OCI-LY3 (cell line): ENCODE measurements at regions not wholly inside any gene's neighbourhood (a gene's known extent, or its start where the extent isn't known, plus 50 kb on each side); places are given as distances from the start of the nearest gene placed in this dataset.

Experiments
- H2AFZ ChIP-seq: fragments of 200-600, 300-600 bp; shearing (Covaris generic); 2 replicates; pipeline ENCODE4 v1.6.0; 2014; ENCODE audit warnings: antibody characterized with exemption, low read depth, low read length
- H3K27ac ChIP-seq: fragments of 200-600, 300-600 bp; sonication (generic); 2 replicates; pipeline ENCODE4 v1.5.1; 2014; ENCODE audit warnings: mild to moderate bottlenecking, low read length, moderate library complexity, mixed read lengths
- H3K27me3 ChIP-seq: fragments of 200-600, 300-600 bp; sonication (generic); 2 replicates; pipeline ENCODE4 v1.6.1; 2014; ENCODE audit warnings: low read depth, low read length, mixed read lengths
- H3K36me3 ChIP-seq: fragments of 200-600, 300-600 bp; sonication (generic); replicated peaks from 2 replicates; pipeline ENCODE3; 2014; ENCODE audit warnings: low read depth, low read length, mixed read lengths
- H3K4me1 ChIP-seq: fragments of 300-600, 200-600 bp; sonication (generic); 2 replicates; pipeline ENCODE4 v1.6.1; 2014; ENCODE audit warnings: low read length, mixed read lengths
- H3K4me2 ChIP-seq: fragments of 200-600, 300-600 bp; sonication (generic); 2 replicates; pipeline ENCODE4 v1.6.1; 2014; ENCODE audit warnings: low read length, mixed read lengths
- H3K4me3 ChIP-seq: fragments of 300-600, 200-600 bp; sonication (generic); 2 replicates; pipeline ENCODE4 v1.5.1; 2014; ENCODE audit warnings: antibody characterized with exemption, mild to moderate bottlenecking, low read length, moderate library complexity
- H3K79me2 ChIP-seq: fragments of 300-600, 200-600 bp; shearing (Covaris generic); 2 replicates; pipeline ENCODE4 v1.6.1; 2014; ENCODE audit warnings: mild to moderate bottlenecking, low read length, mixed read lengths
- H3K9ac ChIP-seq: fragments of 300-600, 200-600 bp; shearing (Covaris generic); 2 replicates; pipeline ENCODE4 v1.6.0; 2014; ENCODE audit warnings: mild to moderate bottlenecking, low read length, moderate library complexity
- H3K9me3 ChIP-seq: fragments of 200-600, 300-600 bp; shearing (Covaris generic); 2 replicates; pipeline ENCODE4 v1.6.1; 2014; ENCODE audit warnings: low read length, mixed read lengths; ENCODE audit not compliant: insufficient read depth
- H4K20me1 ChIP-seq: fragments of 200-600, 300-600 bp; sonication (generic); 2 replicates; pipeline ENCODE4 v1.6.1; 2016; ENCODE audit warnings: low read length, mixed read lengths; ENCODE audit not compliant: insufficient read depth
- EZH2phosphoT487 ChIP-seq: fragments of 200-600 bp; shearing (Covaris generic); IDR thresholded peaks from 2 replicates; pipeline ENCODE4 v1.6.1; 2018; ENCODE audit warnings: antibody characterized with exemption, mixed run types, low read depth
- TF ChIP-seq, protein P1 (sequence below): fragments of 200-600, 300-600 bp; sonication (generic); IDR thresholded peaks from 2 replicates; pipeline ENCODE4 v1.5.1; 2014; ENCODE audit warnings: antibody characterized with exemption, low read length, low read depth

DNA sequence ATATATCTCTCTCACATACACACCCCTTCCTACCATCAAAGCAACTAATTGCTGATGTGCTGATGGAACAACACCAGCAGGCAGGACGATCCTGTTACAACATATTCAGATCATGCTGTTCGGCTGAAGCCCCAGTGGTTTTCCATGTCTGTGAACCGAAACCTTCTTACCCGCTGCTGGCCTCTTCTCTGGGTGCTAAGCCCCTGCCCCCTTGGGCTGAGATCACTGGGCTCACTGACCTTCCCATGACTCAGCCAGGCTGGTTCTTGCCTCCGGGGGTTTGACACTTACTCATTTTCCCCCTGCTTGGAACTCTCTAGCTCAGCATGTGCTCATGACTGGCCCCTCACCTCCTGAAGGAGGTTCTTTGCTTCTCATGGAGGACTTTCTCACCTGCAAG, 122.0 kb upstream of the RGMA start:
- Histone ChIP-seq H3K27ac (no peak overlapping the region), H3K9ac (no peak overlapping the region), H3K4me3 (no peak overlapping the region), H3K79me2 (no peaks in the 10 kb centered on the region), H3K9me3 (no peaks in the 10 kb centered on the region), H3K4me2 (no peak overlapping the region), H4K20me1 (no peaks in the 10 kb centered on the region), H2AFZ (no peak overlapping the region), H3K36me3 (no peaks in the 10 kb centered on the region), H3K4me1 (no peaks in the 10 kb centered on the region), H3K27me3 (peaks cover 10% of the 10 kb centered on the region; the same call in 1 of the 2 replicates)
- TF ChIP-seq, protein P1, sequence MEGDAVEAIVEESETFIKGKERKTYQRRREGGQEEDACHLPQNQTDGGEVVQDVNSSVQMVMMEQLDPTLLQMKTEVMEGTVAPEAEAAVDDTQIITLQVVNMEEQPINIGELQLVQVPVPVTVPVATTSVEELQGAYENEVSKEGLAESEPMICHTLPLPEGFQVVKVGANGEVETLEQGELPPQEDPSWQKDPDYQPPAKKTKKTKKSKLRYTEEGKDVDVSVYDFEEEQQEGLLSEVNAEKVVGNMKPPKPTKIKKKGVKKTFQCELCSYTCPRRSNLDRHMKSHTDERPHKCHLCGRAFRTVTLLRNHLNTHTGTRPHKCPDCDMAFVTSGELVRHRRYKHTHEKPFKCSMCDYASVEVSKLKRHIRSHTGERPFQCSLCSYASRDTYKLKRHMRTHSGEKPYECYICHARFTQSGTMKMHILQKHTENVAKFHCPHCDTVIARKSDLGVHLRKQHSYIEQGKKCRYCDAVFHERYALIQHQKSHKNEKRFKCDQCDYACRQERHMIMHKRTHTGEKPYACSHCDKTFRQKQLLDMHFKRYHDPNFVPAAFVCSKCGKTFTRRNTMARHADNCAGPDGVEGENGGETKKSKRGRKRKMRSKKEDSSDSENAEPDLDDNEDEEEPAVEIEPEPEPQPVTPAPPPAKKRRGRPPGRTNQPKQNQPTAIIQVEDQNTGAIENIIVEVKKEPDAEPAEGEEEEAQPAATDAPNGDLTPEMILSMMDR = no peak
- TF ChIP-seq EZH2phosphoT487 = no peak

DNA sequence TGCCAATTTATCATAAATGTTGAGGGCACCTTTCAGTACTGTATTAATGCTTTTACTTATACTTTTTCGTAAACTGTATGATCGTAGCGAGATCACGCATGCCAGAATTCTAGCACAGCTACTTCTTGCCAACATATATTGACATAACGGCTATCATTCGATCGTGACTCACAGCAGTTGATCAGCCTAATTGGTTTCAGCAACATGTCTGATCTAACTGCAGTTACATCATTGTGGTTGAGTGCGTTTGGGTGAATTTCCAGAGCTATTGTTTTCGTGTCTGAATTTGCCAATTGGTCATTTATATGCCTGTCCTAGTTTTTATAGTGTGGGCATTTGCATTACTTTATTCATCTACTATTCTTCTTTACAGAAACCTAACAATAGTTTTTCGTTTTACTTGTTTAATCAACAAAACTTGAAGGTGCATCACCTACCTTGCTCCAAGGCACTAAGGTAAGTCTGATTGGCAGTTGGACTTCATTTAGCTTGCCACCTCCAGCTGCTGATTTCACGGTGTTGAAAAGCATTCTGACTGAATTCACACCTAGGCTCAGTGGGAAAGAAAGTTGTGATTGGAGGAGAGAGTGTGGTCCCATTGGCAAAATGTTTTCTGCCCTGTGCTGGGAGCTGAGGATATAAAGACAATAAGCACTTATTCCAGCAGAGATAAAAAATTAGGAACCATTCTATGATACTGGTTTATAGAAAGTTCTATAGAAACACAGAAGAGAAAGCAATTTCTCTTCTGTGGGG, 120.9 kb upstream of the RGMA start:
- Histone ChIP-seq H3K79me2 (no peaks in the 10 kb centered on the region), H3K27ac (no peak overlapping the region), H2AFZ (no peak overlapping the region), H3K27me3 (peaks cover 10% of the 10 kb centered on the region; the same call in 1 of the 2 replicates), H3K36me3 (no peaks in the 10 kb centered on the region), H3K9me3 (no peaks in the 10 kb centered on the region), H3K4me1 (no peaks in the 10 kb centered on the region), H3K4me3 (no peak overlapping the region), H3K9ac (no peak overlapping the region), H4K20me1 (no peaks in the 10 kb centered on the region), H3K4me2 (no peak overlapping the region)
- TF ChIP-seq, protein P1 = no peak
- TF ChIP-seq EZH2phosphoT487 = no peak

GRCh38 chr15:93206893-93207292, 117.9 kb upstream of the RGMA start:
- no peak overlapping the region for H2AFZ ChIP-seq
- H3K27me3 ChIP-seq = peaks cover 19% of the 10 kb centered on the region
- no peak overlapping the region for H3K4me2 ChIP-seq
- no peak overlapping the region for H3K9ac ChIP-seq
- H3K27ac ChIP-seq = no peak overlapping the region
- H3K4me3 ChIP-seq = no peak overlapping the region
- TF ChIP-seq, protein P1 = no peak
- TF ChIP-seq EZH2phosphoT487 = no peak
- H4K20me1 ChIP-seq = no peaks in the 10 kb centered on the region
- H3K9me3 ChIP-seq = no peaks in the 10 kb centered on the region
- no peaks in the 10 kb centered on the region for H3K79me2 ChIP-seq
- no peaks in the 10 kb centered on the region for H3K4me1 ChIP-seq
- H3K36me3 ChIP-seq = no peaks in the 10 kb centered on the region

DNA sequence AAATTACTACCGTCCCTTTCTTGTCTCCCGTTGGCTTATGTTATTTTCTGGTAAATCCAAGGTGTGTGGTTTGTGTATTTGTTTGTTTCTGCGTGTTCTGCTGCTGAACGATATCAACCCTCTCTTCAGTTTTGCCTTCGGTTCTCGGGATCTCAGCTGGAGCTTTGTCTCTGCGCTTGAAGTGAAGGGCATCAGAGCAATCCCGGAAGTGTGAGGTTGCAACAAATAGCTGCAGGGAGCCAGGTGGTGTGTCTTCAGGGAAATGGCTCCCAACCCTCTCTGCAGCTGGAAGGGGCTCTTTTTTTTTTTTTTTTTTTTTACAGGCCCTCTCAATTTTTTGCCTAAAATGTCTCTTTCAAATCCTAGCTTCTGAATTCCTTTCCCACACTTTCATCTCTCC, 116.4 kb upstream of the RGMA start:
- TF ChIP-seq, protein P1 = no peak
- H3K36me3 ChIP-seq = no peaks in the 10 kb centered on the region
- no peaks in the 10 kb centered on the region for H3K9me3 ChIP-seq
- no peak overlapping the region for H3K4me2 ChIP-seq
- no peak overlapping the region for H3K9ac ChIP-seq
- no peaks in the 10 kb centered on the region for H4K20me1 ChIP-seq
- no peaks in the 10 kb centered on the region for H3K4me1 ChIP-seq
- no peak overlapping the region for H3K4me3 ChIP-seq
- peaks cover 24% of the 10 kb centered on the region for H3K27me3 ChIP-seq
- no peak overlapping the region for H2AFZ ChIP-seq
- no peak overlapping the region for H3K27ac ChIP-seq
- H3K79me2 ChIP-seq = no peaks in the 10 kb centered on the region
